GM18519 (cell line): ENCODE measurements at regions not wholly inside any gene's neighbourhood (a gene's known extent, or its start where the extent isn't known, plus 50 kb on each side); places are given as distances from the start of the nearest gene placed in this dataset.
"Not testable (repeated sequence)": the region's sequence is repeated elsewhere in the genome, so short reads cannot be mapped to it uniquely, and the experiment has no call there.

Experiments used
- ATAC-seq: cut with Tn5 transposase; IDR thresholded peaks from one replicate; pipeline ENCODE4 v1.9.1; 2021; ENCODE audit warnings: mild to moderate bottlenecking, moderate library complexity; ENCODE audit not compliant: unreplicated experiment, low FRiP score

GRCh38 chr6:163711615-163712565 is 297.4 kb downstream of the QKI start:
- ATAC-seq: peak; percentile 31

GRCh38 chr6:163710532-163711470 is 296.3 kb downstream of the QKI start:
- ATAC-seq: no peak

DNA sequence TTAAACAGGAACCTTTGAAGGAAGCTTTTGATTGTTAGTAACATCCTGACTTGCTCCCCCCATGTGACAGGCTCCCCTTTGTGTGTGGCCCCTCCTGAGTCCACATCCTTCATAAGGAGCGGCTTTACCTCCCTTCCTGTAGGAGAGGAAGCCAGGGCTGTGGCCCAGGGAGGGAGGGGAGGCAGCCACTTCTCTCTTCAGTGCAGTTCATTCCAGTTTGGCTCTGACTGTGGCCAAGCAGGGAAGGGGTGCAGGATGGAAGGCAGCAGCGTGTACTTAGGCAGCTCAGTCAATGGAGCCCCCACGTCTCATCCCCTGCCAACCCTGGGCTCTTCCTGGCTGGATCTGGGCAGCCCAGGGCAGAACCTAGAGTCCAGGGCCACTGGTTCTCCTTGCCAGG is 295.2 kb downstream of the QKI start:
- no peak for ATAC-seq

- ATAC-seq: no peak
Observed at GRCh38 chr6:163709255-163709654, 294.7 kb downstream of the QKI start.

DNA sequence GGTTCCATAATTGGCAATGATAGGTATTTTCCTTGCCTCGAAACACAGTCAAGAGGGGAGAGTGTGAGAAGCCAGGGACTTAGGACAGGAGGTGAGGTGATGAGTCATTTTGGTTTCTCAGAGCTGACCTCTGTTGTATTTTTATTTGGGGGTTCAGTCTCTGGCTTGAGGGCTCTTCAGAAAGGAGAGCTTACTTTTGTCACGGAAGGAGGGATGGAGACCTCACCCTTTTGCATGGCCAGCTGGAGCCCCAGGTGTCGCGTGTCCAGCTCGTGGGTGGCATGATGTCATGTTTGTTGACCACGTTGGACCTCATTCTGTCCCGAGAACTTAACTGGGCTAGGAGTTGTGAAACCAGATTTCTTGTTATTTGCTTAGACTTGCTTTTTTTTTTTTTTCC is 293.9 kb downstream of the QKI start:
- peak; percentile 38 for ATAC-seq

- ATAC-seq: peak; percentile 32
Observed at GRCh38 chr6:163707387-163708355, 293.2 kb downstream of the QKI start.

- no peak for ATAC-seq
Observed at GRCh38 chr6:163706500-163707087, 292.1 kb downstream of the QKI start.

DNA sequence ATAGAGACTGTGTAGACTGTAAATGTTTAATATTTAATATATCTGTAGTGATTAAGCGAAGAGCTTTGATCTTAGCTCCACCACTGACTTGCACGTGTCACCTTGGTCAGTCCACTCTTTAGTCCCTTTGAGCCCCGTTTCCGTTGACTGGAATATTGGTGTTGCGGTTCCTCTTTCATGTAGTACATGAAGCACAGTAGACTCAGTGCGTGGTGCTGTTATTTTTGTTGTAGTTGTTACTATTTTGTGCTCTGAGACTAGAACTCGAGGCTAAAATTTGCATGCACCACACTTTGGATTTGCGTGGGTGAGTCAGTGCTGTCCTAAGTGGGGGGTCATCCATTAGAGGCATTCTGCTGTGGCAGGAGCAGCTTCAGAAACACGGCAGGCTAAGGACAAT is 291.4 kb downstream of the QKI start:
- peak; percentile 65 for ATAC-seq

DNA sequence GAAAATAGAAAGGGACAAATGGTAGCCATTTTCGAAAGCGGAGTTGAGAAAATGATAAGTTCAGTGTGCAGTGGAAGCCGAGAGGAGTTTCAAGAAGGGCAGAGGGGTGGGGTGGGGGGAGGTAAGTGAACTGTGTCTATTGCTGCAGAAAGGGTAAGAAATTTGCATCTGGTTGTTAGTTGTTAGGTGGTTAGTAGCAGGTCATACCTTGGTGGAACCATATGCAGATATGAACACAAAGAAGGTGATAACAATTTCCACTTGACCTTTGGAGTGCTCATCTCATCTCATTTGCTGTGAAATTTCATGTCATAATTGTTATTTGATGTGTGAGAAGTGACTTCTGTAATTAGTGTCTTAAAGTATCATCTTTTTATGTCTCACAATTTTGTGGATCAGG is 288.2 kb downstream of the QKI start:
- ATAC-seq: peak; percentile 29

GRCh38 chr6:163701762-163702161 is 287.2 kb downstream of the QKI start:
- ATAC-seq: no peak

GRCh38 chr6:163698086-163698485 is 283.6 kb downstream of the QKI start:
- no peak for ATAC-seq

- not testable (repeated sequence) for ATAC-seq
Observed at GRCh38 chr6:163696311-163696710, 281.8 kb downstream of the QKI start.

DNA sequence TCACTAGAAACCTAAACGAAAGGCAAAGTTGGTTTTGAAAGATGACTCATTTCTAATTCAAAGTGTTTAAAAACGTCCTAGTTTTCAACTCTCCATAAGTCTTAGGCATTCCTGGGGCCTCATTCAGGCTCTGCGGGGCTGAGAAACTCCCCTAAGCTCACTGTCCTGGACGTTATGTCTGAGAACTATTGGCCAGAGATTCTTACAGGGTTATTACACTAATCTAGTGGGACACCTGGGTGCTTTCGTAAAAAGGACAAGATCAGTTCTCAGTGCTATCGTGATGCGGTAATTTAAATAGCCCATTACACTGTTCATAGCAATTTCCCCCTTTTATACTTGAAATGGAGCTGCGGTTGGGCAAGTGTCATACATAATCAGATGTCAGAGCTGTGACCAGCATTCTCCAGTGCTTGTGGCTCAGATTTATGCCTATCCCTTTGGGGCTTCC is 280.9 kb downstream of the QKI start:
- no peak for ATAC-seq

- ATAC-seq: no peak
Observed at GRCh38 chr6:163694988-163695398, 280.5 kb downstream of the QKI start.

DNA sequence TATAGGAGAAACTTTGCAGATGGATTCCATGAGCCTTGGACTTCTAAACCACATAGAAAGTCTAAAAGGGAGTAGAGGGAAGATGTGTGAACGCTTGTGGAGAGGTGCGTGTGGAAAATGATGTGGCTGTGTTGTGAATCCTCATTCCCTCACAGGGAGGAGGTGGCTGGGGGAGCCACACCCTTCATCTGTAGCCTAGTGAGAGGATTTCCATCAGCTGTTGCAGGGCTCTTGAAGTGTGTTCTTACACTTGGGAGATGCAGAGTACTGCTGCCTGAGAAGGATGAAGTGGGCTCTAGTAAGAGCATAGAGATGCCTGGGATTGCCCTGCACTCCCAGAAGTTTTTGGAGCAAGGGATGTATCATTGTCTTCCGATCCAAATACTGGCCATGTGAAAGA is 279.6 kb downstream of the QKI start:
- ATAC-seq: no peak

GRCh38 chr6:163691049-163691448 is 276.5 kb downstream of the QKI start:
- ATAC-seq: no peak

DNA sequence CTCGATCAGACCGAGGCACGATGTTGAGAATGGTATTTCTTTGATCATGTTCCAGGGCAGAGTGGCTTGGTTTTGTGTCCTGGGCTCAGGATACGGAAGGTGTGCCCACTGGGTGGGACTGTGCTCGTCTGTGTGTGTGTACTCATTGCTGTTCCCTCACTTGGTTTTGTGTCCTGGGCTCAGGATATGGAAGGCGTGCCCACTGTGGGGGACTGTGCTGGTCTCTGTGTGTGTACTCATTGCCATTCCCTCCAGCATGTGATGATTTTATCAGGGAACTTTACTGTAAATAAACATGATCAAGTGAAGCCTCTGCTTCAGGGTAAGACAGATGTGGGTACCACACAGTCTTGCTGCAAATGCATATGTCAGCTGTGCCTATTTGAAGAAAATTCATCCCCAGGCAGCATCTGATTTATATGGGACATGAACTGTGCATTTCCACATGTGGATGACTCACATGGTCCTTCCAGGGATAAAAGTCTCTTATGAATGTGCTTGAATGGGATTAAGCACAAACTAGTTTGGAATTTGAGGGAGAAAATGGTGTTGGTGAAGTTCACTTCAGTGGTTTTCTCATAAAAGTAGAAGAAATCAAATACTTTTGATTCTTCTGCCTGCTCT is 274.3 kb downstream of the QKI start:
- ATAC-seq: no peak

- ATAC-seq: no peak
Observed at GRCh38 chr6:163687075-163687474, 272.6 kb downstream of the QKI start.

- ATAC-seq: no peak
Observed at GRCh38 chr6:163686301-163686700, 271.8 kb downstream of the QKI start.
